HG03025 (cell line): ENCODE measurements at regions not wholly inside any gene's neighbourhood (a gene's known extent, or its start where the extent isn't known, plus 50 kb on each side); places are given as distances from the start of the nearest gene placed in this dataset.

Source experiments
- ATAC-seq: cut with Tn5 transposase; IDR thresholded peaks from one replicate; pipeline ENCODE4 v1.9.1; 2021; ENCODE audit warnings: mild to moderate bottlenecking, moderate library complexity; ENCODE audit not compliant: unreplicated experiment, low FRiP score

- no peak for ATAC-seq
These were observed 112.8 kb downstream of the DSC3 start for GRCh38 chr18:30929718-30930117.

GRCh38 chr18:30929065-30929464 lies 113.5 kb downstream of the DSC3 start:
- no peak for ATAC-seq

- ATAC-seq = no peak
These were observed 114.9 kb downstream of the DSC3 start for GRCh38 chr18:30927517-30928075.

- no peak for ATAC-seq
These were observed 115.5 kb downstream of the DSC3 start for GRCh38 chr18:30927042-30927441.

GRCh38 chr18:30925795-30926194 lies 116.7 kb downstream of the DSC3 start:
- ATAC-seq = no peak

GRCh38 chr18:30920757-30921156 lies 121.8 kb downstream of the DSC3 start:
- no peak for ATAC-seq

- no peak for ATAC-seq
These were observed 122.2 kb downstream of the DSC3 start for GRCh38 chr18:30920351-30920750.

GRCh38 chr18:30917651-30918050 lies 124.9 kb downstream of the DSC3 start:
- ATAC-seq = no peak

GRCh38 chr18:30915336-30915988 lies 127.1 kb downstream of the DSC3 start:
- ATAC-seq = no peak

GRCh38 chr18:30908381-30908780 lies 134.2 kb downstream of the DSC3 start:
- ATAC-seq = no peak

- no peak for ATAC-seq
These were observed 139.0 kb downstream of the DSC3 start for GRCh38 chr18:30903566-30903965.

GRCh38 chr18:30889519-30890301 lies 152.8 kb downstream of the DSC3 start:
- no peak for ATAC-seq

GRCh38 chr18:30888344-30888743 lies 154.2 kb downstream of the DSC3 start:
- ATAC-seq = no peak

- ATAC-seq = no peak
These were observed 155.5 kb downstream of the DSC3 start for GRCh38 chr18:30886998-30887397.

GRCh38 chr18:30870466-30870865 lies 172.1 kb downstream of the DSC3 start:
- ATAC-seq = no peak

- no peak for ATAC-seq
These were observed 179.6 kb downstream of the DSC3 start for GRCh38 chr18:30862900-30863299.

GRCh38 chr18:30860741-30861140 lies 181.8 kb downstream of the DSC3 start:
- ATAC-seq = no peak

GRCh38 chr18:30859036-30859435 lies 183.5 kb downstream of the DSC3 start:
- ATAC-seq = no peak

- no peak for ATAC-seq
These were observed 184.0 kb downstream of the DSC3 start for GRCh38 chr18:30858560-30858959.

GRCh38 chr18:30855762-30856161 lies 186.8 kb downstream of the DSC3 start:
- ATAC-seq = no peak

GRCh38 chr18:30852980-30853379 lies 189.6 kb downstream of the DSC3 start:
- no peak for ATAC-seq

- no peak for ATAC-seq
These were observed 190.0 kb downstream of the DSC3 start for GRCh38 chr18:30852541-30852940.
